NCI-H460 (cell line): ENCODE measurements at regions not wholly inside any gene's neighbourhood (a gene's known extent, or its start where the extent isn't known, plus 50 kb on each side); places are given as distances from the start of the nearest gene placed in this dataset.

ENCODE experiments used
- DNase-seq: peaks from one replicate; pipeline ENCODE4 v3.0.0-alpha.2; 2016; ENCODE audit warnings: low read depth; ENCODE audit errors: extremely low read depth

DNA sequence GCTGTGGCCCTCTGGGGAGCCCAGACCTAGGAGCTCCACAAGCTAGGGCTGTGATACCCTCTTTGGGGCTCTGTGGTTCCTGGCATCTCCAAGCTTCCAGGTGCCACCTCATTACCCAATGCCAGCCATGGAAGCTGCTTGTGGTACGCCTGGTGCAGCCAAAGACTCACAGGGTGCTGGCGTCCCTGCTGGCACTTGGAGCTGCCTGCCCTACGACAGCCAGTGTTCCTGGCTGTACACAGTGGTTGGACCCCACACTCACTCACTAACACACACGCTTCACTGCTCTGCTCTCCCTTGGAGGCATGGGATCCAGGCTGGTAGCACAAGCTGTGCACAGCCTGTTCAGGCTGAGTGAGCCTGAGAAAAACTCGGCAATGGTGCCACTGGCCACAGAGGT is 894.1 kb upstream of the PHF14 start:
- DNase-seq, result no peak

DNA sequence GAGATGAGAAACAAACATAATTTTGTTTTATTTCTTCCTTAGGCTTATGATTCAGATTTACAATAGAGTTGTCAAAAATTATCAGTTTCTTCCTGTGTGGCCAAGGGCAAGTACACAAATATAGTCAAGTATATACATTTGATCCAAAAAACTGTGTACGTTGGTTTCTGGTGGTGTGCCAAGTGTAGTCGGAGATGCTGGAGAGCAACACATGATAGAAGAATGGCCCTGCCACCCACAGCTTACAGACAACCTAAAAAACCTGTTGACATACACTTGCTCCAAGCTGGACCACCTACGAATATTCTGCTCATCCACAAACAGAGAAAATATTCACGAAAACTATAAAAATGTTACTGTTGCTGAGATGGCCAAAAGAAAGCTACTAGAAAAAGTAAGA is 890.8 kb upstream of the PHF14 start:
- no peak for DNase-seq

DNA sequence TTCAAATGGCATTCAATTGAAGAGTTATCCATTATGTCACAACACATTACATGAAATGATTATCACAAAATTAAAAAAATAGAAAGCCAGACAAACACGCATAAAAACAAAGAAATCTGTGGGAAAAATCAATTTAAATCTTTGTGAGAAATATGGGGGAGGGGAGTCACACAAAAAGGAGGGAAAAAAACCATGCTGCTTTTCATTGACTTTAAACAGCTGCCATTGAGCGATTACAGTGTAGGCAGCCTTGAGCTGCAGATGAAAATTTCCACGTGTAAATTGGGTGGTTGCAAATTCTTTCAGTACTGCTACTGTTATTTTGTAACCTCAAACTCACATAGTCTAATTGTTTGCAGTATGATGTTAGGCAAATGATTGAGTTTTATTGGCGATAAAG is 889.9 kb upstream of the PHF14 start:
- DNase-seq, result no peak

DNA sequence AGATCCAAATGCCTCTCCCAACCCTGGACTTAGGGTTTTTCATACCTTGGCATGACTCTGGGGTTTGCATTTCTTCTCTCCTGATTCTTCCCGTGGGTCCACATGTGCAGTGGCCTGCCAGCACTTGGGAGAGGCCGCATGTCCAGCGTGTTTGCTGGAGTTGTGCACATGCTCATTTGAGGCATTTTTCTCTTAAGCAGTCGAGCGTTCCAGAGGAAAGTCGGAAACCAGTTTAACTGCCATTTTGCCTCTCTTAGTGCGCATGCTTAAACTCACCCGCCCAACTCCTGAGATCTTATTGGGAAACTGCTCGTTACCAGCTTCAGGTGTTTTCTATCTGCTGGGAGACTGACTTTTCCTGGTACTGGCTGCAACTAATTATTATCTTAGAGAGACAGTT is 888.4 kb upstream of the PHF14 start:
- DNase-seq, result no peak

DNA sequence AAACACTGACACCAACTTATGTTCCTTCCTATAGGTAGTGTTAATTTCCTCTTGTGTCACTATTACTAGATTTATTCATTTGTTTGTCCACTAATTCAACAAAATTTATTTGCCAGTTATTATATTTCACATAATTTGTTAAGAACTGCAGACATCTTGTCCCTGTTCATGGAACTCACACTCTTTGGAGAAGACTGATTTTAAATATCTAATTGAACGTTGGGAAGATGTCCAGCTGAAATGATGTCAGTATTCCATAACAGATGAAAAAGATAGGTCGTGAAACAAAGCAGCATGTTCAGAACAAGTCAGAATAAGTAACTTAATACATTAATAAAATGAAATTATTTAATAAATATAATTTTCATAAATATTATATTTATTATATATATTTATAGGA is 873.1 kb upstream of the PHF14 start:
- no peak for DNase-seq

DNA sequence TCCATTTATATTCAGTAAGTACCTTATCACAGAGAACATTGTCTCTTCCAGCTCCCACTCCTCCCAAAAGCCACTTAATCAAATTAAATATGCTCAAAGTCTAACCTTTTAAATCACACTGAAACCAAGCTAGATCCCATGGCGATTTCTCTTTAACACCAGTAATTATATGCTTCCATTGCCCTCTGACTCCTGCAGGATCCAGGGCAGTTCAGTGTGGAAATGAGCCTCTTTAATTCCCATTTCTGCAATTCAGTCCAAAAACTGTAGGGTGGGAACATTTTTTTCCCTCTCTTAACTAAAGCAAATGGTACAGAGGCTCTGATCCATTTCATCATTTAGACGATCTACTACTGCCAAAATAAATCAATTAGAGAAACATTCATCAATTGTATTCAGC is 872.3 kb upstream of the PHF14 start:
- no peak for DNase-seq

DNA sequence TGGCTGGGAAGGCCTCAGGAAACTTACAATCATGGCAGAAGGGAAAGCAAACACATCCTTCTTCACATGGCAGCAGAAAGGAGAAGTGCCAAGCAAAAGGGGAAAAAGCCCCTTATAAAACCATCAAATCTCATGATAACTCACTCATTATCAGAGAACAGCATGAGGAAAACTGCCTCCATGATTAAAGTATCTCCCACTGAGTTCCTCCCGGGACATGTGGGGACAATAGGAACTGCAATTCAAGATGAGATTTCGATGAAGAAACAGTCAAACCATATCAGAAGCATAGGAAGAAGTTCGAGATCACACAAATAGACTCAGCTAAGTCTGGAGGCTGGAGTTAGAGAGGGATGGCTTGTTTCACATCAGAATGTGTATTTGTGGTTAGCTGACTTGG is 869.4 kb upstream of the PHF14 start:
- DNase-seq, result no peak

DNA sequence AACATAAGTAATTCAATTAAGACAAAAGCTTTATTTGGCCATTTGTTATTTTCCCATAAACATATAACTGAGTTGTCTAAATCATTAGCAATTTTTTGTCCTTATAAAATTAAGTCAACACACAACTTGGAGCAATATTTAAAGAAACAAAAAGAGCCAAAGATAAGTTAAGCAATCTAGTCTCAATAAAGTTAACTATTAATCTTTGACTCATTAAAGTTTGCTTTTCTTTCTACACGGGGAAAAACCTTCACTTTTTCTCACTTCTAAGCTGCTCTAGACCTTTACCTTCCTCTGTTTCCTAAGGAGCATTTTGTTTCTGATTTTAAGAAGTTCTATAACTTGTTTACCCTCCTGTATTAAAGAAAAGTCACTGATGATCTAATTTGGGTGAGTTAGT is 867.1 kb upstream of the PHF14 start:
- DNase-seq, result no peak

DNA sequence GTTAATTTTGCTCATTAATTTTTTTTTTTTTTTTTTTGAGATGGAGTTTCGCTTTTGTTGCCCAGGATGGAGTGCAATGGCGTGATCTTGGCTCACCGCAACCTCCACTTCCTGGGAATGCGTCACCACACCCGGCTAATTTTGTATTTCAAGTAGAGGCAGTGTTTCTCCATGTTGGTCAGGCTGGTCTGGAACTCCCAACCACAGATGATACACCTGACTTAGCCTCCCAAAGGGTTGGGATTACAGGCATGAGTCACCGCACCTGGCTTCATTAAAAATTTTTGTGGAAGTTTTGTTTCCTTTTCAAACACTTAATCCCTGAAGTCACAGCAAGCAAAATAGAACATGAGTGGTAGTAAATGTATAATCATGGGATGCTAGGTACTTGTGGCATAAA is 857.2 kb upstream of the PHF14 start:
- no peak for DNase-seq

DNA sequence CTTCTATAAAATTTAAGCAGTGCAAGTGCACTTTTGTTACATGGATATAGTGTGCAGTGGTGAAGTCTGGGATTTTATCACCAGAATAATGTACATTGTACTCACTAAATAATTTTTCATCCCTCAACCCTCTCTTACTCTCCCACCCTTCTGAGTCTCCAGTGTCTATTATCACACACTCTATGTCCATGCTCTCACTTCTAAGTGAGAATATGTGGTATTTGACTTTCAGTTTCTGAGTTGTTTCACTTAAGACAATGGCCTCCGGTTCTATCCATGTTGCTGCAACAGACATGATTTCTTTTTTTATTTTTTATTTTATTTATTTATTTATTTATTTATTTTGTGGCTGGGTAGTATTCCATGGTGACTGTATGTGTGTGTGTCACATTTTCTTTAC is 855.9 kb upstream of the PHF14 start:
- no peak for DNase-seq

DNA sequence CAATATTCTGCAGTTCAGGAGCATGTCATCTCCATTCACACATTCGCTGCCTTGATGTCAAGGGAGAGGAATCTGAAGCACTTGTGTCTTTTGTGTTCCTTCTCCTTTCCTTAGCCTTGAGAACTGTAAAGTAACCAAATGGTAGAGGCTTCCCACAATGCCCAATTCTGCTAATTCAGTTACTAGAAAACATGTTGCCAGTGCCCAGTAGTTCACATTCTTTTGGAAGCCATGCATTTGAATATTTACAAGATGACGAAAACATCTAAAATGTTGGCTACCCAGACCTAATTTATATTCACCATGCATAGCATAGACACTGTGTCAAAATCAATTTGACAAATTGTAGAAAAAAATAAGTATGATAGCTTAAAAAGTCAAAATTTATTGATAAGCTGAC is 852.7 kb upstream of the PHF14 start:
- DNase-seq, result no peak

DNA sequence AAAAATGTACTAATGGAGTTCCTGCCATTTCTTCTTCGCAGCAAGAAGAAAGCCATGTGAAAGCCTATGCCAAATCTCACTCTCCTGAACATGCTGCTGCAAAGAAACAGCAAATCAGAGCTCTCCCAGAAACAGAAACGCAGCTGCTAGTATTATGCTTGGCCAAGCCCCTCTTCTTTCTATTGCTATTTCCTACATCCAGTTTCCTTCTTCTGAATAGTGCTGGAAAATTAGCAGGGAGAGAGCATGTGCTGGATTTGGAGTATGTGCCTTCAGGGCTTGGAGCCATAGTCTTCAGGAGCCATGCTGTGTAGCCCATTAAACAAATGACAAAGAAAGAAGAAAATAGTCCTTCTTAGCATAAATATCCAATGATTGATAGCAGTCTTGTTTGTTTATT is 852.0 kb upstream of the PHF14 start:
- no peak for DNase-seq

DNA sequence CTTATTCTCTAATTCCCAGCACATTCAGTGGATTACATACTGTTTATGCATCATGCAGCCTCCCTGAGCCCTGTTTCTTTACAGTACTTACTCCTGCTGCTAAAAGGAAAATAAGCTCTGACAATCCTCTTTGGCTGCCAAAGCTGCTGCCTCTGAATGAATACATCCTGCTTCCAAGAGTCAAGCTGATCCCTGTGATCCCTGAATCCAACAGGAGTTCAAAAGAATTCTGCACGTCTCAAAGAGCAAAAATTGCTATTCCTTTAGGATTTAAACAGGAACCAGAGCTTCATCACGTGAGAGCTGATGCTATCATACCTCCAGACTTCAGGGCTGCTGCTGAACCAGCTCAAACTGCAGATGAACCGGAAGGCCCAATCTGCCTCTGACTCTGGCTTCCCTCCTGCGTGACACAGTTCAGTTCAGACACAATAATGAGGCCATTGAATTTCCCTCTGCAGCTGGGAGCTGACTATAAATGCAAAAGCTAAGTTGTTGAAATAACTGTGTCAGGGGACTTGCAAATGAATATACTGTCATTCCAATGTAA is 851.0 kb upstream of the PHF14 start:
- DNase-seq, result no peak

DNA sequence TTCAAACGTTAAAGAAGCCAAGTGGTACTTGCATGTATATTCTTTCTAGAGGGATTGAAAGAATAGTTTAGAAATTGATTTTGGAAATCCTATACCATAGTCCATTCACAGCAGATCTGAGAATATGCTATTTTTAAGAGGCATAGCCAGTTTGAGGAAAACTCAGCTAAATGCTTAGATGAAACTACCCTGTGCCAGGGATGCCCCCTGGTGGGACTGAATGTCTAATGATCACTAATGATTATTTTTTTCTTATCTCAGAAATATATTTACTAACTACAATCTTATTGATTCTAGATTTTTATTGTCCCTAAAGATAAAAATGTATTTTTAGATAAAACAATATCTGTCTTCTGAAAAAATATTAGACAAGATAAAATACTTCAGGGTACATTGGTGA is 844.9 kb upstream of the PHF14 start:
- no peak for DNase-seq

DNA sequence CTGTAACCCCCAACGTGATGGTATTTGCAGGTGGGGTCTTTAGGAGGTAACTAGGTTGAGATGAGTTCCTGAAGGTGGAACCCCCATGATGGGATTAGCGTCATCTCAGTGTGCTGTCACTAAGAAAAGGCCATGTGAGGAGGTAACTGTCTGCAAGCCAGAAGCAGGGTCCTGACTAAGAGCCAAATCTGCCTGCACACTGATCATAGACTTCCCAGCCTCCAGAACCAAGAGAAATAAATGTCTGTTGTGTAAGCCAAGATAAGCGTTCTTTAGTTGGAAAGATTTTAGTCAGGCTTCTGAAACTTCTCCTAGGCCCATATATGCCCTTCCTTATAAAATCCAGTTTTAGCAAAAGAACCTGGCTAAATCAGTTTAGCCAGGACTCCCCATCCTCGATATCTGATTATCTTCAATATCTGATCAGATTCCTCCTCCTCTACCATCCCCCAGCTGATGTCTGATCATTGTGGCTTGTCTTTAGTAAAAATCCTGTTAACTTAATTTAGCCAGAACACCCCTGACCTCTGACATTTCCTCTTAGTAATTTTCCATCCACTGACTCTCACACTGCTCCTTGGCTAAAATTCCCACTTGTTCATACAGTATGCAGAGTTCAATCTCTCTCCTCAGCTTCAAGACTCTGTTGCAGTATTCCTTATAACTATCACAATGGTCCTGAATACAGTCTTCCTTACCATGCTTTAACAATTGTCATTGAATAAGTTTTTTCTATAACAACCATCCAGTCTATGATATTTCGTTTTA is 835.4 kb upstream of the PHF14 start:
- DNase-seq, result no peak

DNA sequence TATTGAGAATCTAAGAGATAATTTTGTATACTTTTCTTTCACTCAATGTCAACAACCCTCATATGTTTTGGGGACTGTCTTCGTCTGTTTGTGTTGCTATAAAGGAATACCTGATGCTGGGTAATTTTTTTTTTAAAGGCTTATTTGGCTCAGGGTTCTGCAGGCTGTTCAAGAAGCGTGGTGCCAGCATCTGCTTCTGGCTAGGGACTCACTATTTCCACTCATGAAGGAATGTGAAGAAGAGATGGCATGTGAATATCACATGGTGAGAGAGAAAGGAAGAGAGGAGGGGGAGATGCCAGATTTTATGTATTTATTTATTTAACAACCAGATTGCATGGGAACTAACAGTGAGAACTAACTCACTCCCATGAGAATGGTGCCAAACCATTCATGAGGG is 827.4 kb upstream of the PHF14 start:
- DNase-seq, result no peak

DNA sequence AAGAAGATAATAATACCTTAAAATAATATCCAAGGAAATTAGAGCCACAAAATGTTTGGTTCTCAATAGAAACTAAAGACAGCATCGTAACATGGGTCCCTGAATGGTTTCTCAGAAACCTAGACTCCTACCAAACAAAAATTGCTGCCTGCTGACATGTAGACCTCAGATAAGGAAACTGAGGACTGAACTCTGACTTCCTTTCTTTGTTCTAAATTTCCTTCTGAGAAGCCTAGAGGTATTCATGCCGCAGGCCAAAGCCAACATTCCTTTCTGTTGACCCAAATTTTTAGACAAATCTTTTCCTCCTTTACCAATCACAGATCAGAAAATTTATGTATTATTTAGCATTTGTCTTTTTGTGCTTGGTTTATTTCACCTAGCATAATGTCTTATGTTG is 816.7 kb upstream of the PHF14 start:
- no peak for DNase-seq

DNA sequence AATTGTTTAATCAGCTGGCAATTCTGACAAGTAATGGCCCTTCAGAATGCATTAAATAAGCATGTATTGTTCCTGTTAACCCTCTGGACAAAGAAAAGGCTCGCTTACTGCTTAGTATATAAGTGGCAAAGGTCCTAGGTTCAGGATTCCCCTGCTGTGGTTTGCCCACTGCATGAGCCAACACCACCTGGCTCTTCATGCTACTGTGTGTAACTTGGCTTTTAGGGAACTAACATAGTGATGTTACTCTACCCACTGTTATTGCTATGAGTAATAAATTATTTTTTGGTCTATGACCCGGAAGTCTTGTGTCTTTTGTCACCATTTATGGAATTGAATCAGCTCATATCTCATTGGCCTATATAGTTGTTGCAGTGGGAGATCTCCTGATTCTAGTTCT is 791.7 kb upstream of the PHF14 start:
- no peak for DNase-seq

DNA sequence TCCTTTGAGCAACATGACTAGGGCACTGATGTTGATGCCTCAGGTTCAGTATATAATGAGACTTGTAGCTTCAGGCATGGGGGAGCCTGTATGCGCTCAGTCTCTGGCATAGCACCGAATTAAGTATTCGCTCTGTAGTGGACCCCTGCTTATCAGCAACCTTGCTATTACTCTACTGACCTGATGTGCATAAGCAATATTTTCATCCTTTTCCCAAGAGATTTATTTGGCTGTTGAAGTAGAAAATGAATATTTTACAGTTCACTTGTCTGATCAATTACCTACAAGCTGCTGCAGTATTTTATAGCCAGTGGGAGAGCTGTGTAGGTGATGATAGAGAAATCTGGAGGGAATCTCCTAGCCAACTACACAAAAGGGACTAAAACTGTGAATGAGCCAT is 781.6 kb upstream of the PHF14 start:
- no peak for DNase-seq

DNA sequence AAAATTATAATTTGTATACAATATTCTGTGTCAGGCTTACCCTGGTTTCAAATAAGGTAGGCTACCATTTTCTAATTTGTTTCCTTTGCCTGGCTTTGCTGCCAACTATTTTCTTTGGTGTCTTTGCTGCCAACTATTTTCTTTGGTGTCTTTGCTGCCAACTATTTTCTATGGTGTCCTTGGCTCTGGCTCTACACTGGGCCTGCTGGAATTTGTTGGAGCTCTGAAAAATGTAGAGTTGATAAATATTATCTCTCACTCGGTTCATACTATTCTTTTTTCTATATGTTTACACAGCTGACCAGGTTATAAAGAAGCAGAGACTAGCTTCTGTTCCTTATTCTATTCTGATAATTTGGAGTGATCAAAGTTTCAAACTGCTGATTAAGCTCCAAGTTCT is 768.0 kb upstream of the PHF14 start:
- no peak for DNase-seq

DNA sequence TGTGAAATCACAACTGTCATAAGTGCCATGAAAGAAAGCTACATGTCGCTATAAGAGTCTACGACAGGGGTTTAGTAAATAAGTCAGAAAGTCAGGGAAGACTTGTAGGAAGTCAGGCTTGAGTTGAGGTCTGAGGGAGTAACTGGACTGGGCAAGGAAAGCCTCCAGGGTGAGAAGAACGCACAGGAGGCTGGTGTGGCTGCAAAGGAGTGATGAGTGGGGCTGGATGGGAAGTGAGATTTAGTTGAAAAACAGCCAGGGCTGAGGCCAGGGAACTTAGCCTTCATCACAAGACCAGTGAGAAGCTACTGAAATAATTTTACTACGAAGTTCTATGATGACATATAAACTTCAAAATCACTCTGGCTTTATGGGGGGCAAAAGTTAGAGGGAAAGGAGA is 763.7 kb upstream of the PHF14 start:
- no peak for DNase-seq

DNA sequence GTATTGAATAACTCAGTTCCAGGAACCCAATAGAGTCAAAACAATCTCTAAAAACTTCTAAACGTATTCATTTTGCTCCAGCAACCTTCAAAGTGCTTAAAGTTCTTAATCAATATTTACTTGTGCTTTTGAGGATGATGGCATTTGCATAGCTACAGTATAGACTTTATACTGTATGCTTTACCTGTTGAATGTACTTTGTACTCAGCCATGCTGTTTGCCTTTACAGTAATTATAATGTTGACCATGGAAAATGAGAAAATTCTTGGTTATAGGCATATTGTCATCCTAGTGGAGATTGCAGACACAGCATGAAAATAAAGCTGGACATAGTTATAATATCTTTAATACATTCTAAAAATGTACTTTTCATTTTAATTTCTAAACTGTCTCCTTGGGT is 762.7 kb upstream of the PHF14 start:
- DNase-seq, result no peak

DNA sequence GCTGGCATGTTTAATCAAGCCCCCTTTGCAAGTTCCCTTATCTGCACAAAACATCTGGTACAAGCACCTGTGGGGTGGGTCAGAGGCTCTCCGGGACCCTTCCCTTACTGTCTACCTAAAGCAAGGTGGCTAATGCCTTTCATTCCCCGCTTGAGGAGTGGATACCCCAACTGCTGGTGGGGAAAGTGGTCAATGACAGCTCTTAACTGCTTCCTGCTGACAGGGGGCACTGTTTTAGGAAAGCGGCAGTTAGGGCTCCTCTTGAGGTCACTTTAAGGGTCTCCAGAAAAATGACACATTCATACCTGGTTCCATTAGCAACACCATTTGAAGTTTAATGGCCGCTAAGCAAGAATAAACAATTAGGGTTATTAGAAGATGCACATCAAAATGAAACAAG is 761.8 kb upstream of the PHF14 start:
- no peak for DNase-seq
